Breast epithelium (tissue), 3 donors: ENCODE measurements at regions not wholly inside any gene's neighbourhood (a gene's known extent, or its start where the extent isn't known, plus 50 kb on each side); places are given as distances from the start of the nearest gene placed in this dataset.

Experiments
- POLR2A ChIP-seq: fragments of 450-650 bp; IDR thresholded peaks from one replicate; pipeline ENCODE4 v1.6.1; 2016; ENCODE audit warnings: antibody characterized with exemption, mild to moderate bottlenecking, moderate library complexity
- TF ChIP-seq, protein P1 (sequence below), 3 donors: fragments of 450-650 bp; IDR thresholded peaks; one replicate each; pipeline ENCODE4 v1.5.1; 2016 to 2017; ENCODE audit warnings: antibody characterized with exemption in 3 of 3, mild to moderate bottlenecking in 3 of 3, moderate library complexity in 3 of 3

DNA sequence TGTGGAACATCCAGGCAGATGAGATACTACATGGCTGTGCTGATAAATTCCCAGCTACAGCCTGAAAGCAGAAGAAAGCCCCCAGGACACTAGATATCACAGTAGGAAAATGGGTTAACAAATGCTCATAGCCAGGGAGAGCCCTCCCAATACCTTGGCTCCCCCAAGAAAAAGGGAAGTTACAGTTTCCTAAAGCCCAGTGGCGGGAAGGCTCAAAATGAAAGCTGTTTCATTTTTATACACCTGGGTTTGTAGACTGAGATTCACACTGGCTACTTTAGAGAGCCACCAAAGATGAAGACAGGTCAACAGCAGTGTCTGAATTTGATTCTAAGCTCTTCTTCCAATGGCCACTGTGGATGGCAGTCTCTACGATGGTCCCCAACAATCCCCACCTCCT is 55.0 kb upstream of the TOPAZ1 start:
- TF ChIP-seq, protein P1, sequence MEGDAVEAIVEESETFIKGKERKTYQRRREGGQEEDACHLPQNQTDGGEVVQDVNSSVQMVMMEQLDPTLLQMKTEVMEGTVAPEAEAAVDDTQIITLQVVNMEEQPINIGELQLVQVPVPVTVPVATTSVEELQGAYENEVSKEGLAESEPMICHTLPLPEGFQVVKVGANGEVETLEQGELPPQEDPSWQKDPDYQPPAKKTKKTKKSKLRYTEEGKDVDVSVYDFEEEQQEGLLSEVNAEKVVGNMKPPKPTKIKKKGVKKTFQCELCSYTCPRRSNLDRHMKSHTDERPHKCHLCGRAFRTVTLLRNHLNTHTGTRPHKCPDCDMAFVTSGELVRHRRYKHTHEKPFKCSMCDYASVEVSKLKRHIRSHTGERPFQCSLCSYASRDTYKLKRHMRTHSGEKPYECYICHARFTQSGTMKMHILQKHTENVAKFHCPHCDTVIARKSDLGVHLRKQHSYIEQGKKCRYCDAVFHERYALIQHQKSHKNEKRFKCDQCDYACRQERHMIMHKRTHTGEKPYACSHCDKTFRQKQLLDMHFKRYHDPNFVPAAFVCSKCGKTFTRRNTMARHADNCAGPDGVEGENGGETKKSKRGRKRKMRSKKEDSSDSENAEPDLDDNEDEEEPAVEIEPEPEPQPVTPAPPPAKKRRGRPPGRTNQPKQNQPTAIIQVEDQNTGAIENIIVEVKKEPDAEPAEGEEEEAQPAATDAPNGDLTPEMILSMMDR (IDR thresholded peaks at IDR 0.05), result no peak
- TF ChIP-seq POLR2A, result no peak
